IMR-90 (cell line): ENCODE measurements at regions not wholly inside any gene's neighbourhood (a gene's known extent, or its start where the extent isn't known, plus 50 kb on each side); places are given as distances from the start of the nearest gene placed in this dataset.

Experiments
- ATAC-seq: fragments of 200-7000 bp; cut with Tn5 transposase; 2 replicates; pipeline ENCODE4 v1.9.1; 2020; ENCODE audit warnings: low read depth, mild to moderate bottlenecking, moderate library complexity
- BruUV-seq: library from RNA; stranded (reverse); fragments of 400-500 nt; replicated peaks from 2 replicates; lab custom pipeline; 2021; lab: Mats Ljungman, UMichigan
- CTCF ChIA-PET: fragments of 300-600 bp; formaldehyde crosslinking; extraction: SDS; loops from one replicate; lab custom pipeline; 2021; ENCODE audit warnings: antibody characterized with exemption; lab: Yijun Ruan, JAX
- POLR2A ChIA-PET: fragments of 300-600 bp; sonication (Branson Sonifier 250); formaldehyde crosslinking; loops from one replicate; lab custom pipeline; 2022; ENCODE audit warnings: antibody characterized with exemption; ENCODE audit not compliant: unreplicated experiment; lab: Charles Lee
- DNase-seq: peaks from one replicate; pipeline ENCODE4 v3.0.0; 2013
- H2AFZ ChIP-seq: replicated peaks from 2 replicates; pipeline ENCODE3; 2013; ENCODE audit warnings: low read length, mild to moderate bottlenecking; ENCODE audit not compliant: poor library complexity
- H2AK5ac ChIP-seq: 2 replicates; pipeline ENCODE4 v1.6.1; 2013; ENCODE audit warnings: low read depth, low read length, inconsistent platforms
- H2AK9ac ChIP-seq: replicated peaks from 2 replicates; pipeline ENCODE3; 2013; ENCODE audit warnings: mild to moderate bottlenecking, low read depth, low read length, moderate library complexity; ENCODE audit not compliant: poor library complexity
- H2BK120ac ChIP-seq: 2 replicates; pipeline ENCODE4 v1.6.1; 2013; ENCODE audit warnings: low read depth, low read length, inconsistent platforms
- H2BK15ac ChIP-seq: 3 replicates; pipeline ENCODE4 v1.6.1; 2013; ENCODE audit warnings: low read depth, low read length, inconsistent platforms
- H2BK20ac ChIP-seq: 2 replicates; pipeline ENCODE4 v1.6.1; 2013; ENCODE audit warnings: low read depth, mild to moderate bottlenecking, inconsistent platforms, low read length, moderate library complexity
- H2BK5ac ChIP-seq: 2 replicates; pipeline ENCODE4 v1.6.1; 2013; ENCODE audit warnings: mild to moderate bottlenecking, low read depth, low read length, inconsistent platforms; ENCODE audit not compliant: poor library complexity, severe bottlenecking
- H3K14ac ChIP-seq: replicated peaks from 2 replicates; pipeline ENCODE4 v1.6.1; 2013; ENCODE audit warnings: low read depth, low read length, inconsistent platforms
- H3K18ac ChIP-seq: 2 replicates; pipeline ENCODE4 v1.6.1; 2013; ENCODE audit warnings: low read depth, low read length, control low read depth
- H3K23ac ChIP-seq: 2 replicates; pipeline ENCODE4 v1.6.1; 2013; ENCODE audit warnings: low read depth, low read length, inconsistent platforms
- H3K27ac ChIP-seq: 2 replicates; pipeline ENCODE4 v1.5.1; 2013; ENCODE audit warnings: mild to moderate bottlenecking, control low read depth, low read length; ENCODE audit not compliant: insufficient read depth
- H3K27me3 ChIP-seq: 2 replicates; pipeline ENCODE4 v1.6.1; 2013; ENCODE audit warnings: low read length; ENCODE audit not compliant: control insufficient read depth, insufficient read depth
- H3K36me3 ChIP-seq: 2 replicates; pipeline ENCODE4 v1.6.1; 2013; ENCODE audit warnings: low read length, mixed read lengths; ENCODE audit not compliant: control insufficient read depth, insufficient read depth
- H3K4ac ChIP-seq: 2 replicates; pipeline ENCODE4 v1.6.1; 2013; ENCODE audit warnings: low read depth, low read length, inconsistent platforms
- H3K4me1 ChIP-seq: 2 replicates; pipeline ENCODE4 v1.6.1; 2013; ENCODE audit warnings: low read length, mixed read lengths; ENCODE audit not compliant: control insufficient read depth, insufficient read depth
- H3K4me2 ChIP-seq: 2 replicates; pipeline ENCODE4 v1.6.1; 2013; ENCODE audit warnings: low read depth, mild to moderate bottlenecking, control low read depth, low read length, moderate library complexity
- H3K4me3 ChIP-seq: 2 replicates; pipeline ENCODE4 v1.5.1; 2013; ENCODE audit warnings: low read depth, mild to moderate bottlenecking, control low read depth, low read length, moderate library complexity; ENCODE audit not compliant: insufficient read depth
- H3K56ac ChIP-seq: 2 replicates; pipeline ENCODE4 v1.6.1; 2013; ENCODE audit warnings: low read length, inconsistent platforms; ENCODE audit not compliant: insufficient read depth; ENCODE audit errors: extremely low read depth
- H3K79me1 ChIP-seq, 2 experiments: 2 replicates each; pipeline ENCODE4 v1.6.1; 2013; ENCODE audit warnings: low read length in 2 of 2, inconsistent platforms in 1 of 2, low read depth in 1 of 2
- H3K9ac ChIP-seq: 2 replicates; pipeline ENCODE4 v1.6.1; 2013; ENCODE audit warnings: low read depth, low read length, control low read depth
- H3K9me1 ChIP-seq: 2 replicates; pipeline ENCODE4 v1.6.1; 2013; ENCODE audit warnings: low read length, inconsistent platforms; ENCODE audit not compliant: insufficient read depth
- H3K9me3 ChIP-seq: 2 replicates; pipeline ENCODE4 v1.6.1; 2013; ENCODE audit warnings: low read length; ENCODE audit not compliant: control insufficient read depth, insufficient read depth
- H4K20me1 ChIP-seq: 2 replicates; pipeline ENCODE4 v1.6.1; 2013; ENCODE audit warnings: low read length, inconsistent platforms; ENCODE audit not compliant: insufficient read depth
- H4K5ac ChIP-seq: 2 replicates; pipeline ENCODE4 v1.6.1; 2013; ENCODE audit warnings: mild to moderate bottlenecking, low read depth, low read length, control low read depth
- H4K8ac ChIP-seq, 2 experiments: 2 replicates each; pipeline ENCODE4 v1.6.1; 2013; ENCODE audit warnings: low read depth in 2 of 2, low read length in 2 of 2, control low read depth in 1 of 2, inconsistent platforms in 1 of 2
- H4K91ac ChIP-seq: 2 replicates; pipeline ENCODE4 v1.6.1; 2013; ENCODE audit warnings: low read depth, low read length, inconsistent platforms; ENCODE audit not compliant: insufficient read depth
- CEBPB ChIP-seq: IDR thresholded peaks from 2 replicates; pipeline ENCODE4 v1.6.1; 2012; ENCODE audit warnings: low read depth, low read length, improper control_type of control experiment
- CHD1 ChIP-seq: IDR thresholded peaks from 2 replicates; pipeline ENCODE4 v1.6.1; 2012; ENCODE audit warnings: low read depth, low read length, improper control_type of control experiment
- CTCF ChIP-seq: conservative IDR thresholded peaks from 2 replicates; pipeline ENCODE4 v1.5.1; 2012; ENCODE audit warnings: mild to moderate bottlenecking, low read depth, low read length, improper control_type of control experiment
- ELK1 ChIP-seq: fragments of 150-350 bp; IDR thresholded peaks from 2 replicates; pipeline ENCODE4 v1.6.1; 2016; ENCODE audit warnings: low read depth, mild to moderate bottlenecking, low read length, moderate library complexity, borderline replicate concordance
- MAFK ChIP-seq: IDR thresholded peaks from 2 replicates; pipeline ENCODE4 v1.6.1; 2012; ENCODE audit warnings: low read depth, low read length, improper control_type of control experiment
- MAZ ChIP-seq: IDR thresholded peaks from 2 replicates; pipeline ENCODE4 v1.6.1; 2012; ENCODE audit warnings: low read depth, mild to moderate bottlenecking, low read length, improper control_type of control experiment, moderate library complexity, borderline replicate concordance
- MXI1 ChIP-seq: IDR thresholded peaks from 2 replicates; pipeline ENCODE4 v1.6.1; 2012; ENCODE audit warnings: low read depth, mild to moderate bottlenecking, low read length, moderate library complexity, borderline replicate concordance
- NFE2L2 ChIP-seq: fragments of 150-350 bp; IDR thresholded peaks from 2 replicates; pipeline ENCODE4 v1.6.1; 2016; ENCODE audit warnings: low read depth, mild to moderate bottlenecking, low read length
- RAD21 ChIP-seq: IDR thresholded peaks from 2 replicates; pipeline ENCODE4 v1.6.1; 2012; ENCODE audit warnings: low read length, improper control_type of control experiment
- RCOR1 ChIP-seq: IDR thresholded peaks from 2 replicates; pipeline ENCODE4 v1.6.1; 2012; ENCODE audit warnings: mild to moderate bottlenecking, low read length, improper control_type of control experiment; ENCODE audit not compliant: insufficient replicate concordance
- RFX5 ChIP-seq: IDR thresholded peaks from 2 replicates; pipeline ENCODE4 v1.8.0; 2012; ENCODE audit warnings: low read depth, mild to moderate bottlenecking, low read length, moderate library complexity
- SMC3 ChIP-seq: fragments of 150-350 bp; IDR thresholded peaks from 2 replicates; pipeline ENCODE4 v1.6.1; 2016; ENCODE audit warnings: low read depth, mild to moderate bottlenecking, antibody characterized with exemption, low read length, moderate library complexity
- WGBS, 2 experiments: methylation state at CpG; one replicate each; pipeline versions ENCODE4 v1.1.5 to v1.1.7; 2013; ENCODE audit warnings: missing lambda C conversion rate in 2 of 2; ENCODE audit not compliant: insufficient read length in 1 of 2; ENCODE audit errors: extremely low coverage in 2 of 2; 5-methylcytosine and 5-hydroxymethylcytosine counted together
- dilution Hi-C: fragments of 300-500 bp; cut with HindIII; formaldehyde crosslinking; loops from one replicate; pipeline ENCODE4 v1.14.3; 2018; ENCODE audit warnings: low sequenced_read_pairs; ENCODE audit not compliant: unreplicated experiment
- in situ Hi-C: fragments of 300-500 bp; cut with MboI; formaldehyde crosslinking; loops from 3 replicates; pipeline ENCODE4 v1.14.3; 2019; ENCODE audit warnings: low sequenced_read_pairs, inconsistent platforms, mixed read lengths
- intact Hi-C: fragments of 100-400 bp; cut with micrococcal nuclease; formaldehyde crosslinking; loops from 2 replicates; pipeline ENCODE4 v1.10.0; 2022

- H3K27me3 ChIP-seq: no peaks in the 10 kb centered on the region
- H3K36me3 ChIP-seq: no peaks in the 10 kb centered on the region
- no peaks in the 10 kb centered on the region for H3K9me3 ChIP-seq
- H4K20me1 ChIP-seq: no peaks in the 10 kb centered on the region
- POLR2A ChIA-PET: no interaction called here
- dilution Hi-C loops: no loop called here
- no peak overlapping the region for H2AK9ac ChIP-seq
- no peak overlapping the region for H2AFZ ChIP-seq
- BruUV-seq: no TSS peak
- in situ Hi-C loops: no loop called here
- H4K91ac ChIP-seq: no peak overlapping the region
- H2AK5ac ChIP-seq: no peak overlapping the region
- TF ChIP-seq RCOR1 (no peak), MXI1 (no peak), CHD1 (no peak), MAFK (no peak), CTCF (no peak), ELK1 (no peak), RFX5 (no peak), RAD21 (no peak), MAZ (no peak), NFE2L2 (no peak), CEBPB (no peak), SMC3 (no peak)
- no peaks in the 10 kb centered on the region for H3K79me1 ChIP-seq
- H2BK5ac ChIP-seq: no peak overlapping the region
- no peak overlapping the region for H4K5ac ChIP-seq
- H3K18ac ChIP-seq: no peak overlapping the region
- intact Hi-C loops: no loop called here
- H2BK15ac ChIP-seq: no peak overlapping the region
- H3K4ac ChIP-seq: no peak overlapping the region
- ATAC-seq (no peak), DNase-seq (no peak)
- no peaks in the 10 kb centered on the region for H3K9me1 ChIP-seq
- no peak overlapping the region for H2BK120ac ChIP-seq
- no peak overlapping the region for H3K23ac ChIP-seq
- no peak overlapping the region for H3K4me2 ChIP-seq
- H3K56ac ChIP-seq: no peak overlapping the region
- no peak overlapping the region for H3K4me3 ChIP-seq
- H4K8ac ChIP-seq: no peak overlapping the region
- no peak overlapping the region for H3K9ac ChIP-seq
- no peaks in the 10 kb centered on the region for H3K4me1 ChIP-seq
- H2BK20ac ChIP-seq: no peak overlapping the region
- H3K27ac ChIP-seq: no peak overlapping the region
- no peak overlapping the region for H3K14ac ChIP-seq
- WGBS, 2 experiments: no CpG with 5 or more reads among the region's 1 CpG
- CTCF ChIA-PET: no interaction called here
These were observed 735.2 kb upstream of the CDH9 start for GRCh38 chr5:27773636-27774035.
